Activated CD8-positive, alpha-beta memory T cell treated with anti-CD3 and anti-CD28 coated beads, Interleukin-2, amount 50 U/mL, for 48 hours (primary cell): ENCODE measurements at regions not wholly inside any gene's neighbourhood (a gene's known extent, or its start where the extent isn't known, plus 50 kb on each side); places are given as distances from the start of the nearest gene placed in this dataset.
"Not testable (repeated sequence)": the region's sequence is repeated elsewhere in the genome, so short reads cannot be mapped to it uniquely, and the experiment has no call there.

Experiments used
- DNase-seq: peaks from one replicate; pipeline ENCODE4 v3.0.0-alpha.2; 2020

GRCh38 chr3:161694682-161695564 lies 198.3 kb downstream of the OTOL1 start:
- DNase-seq, result no peak

- no peak for DNase-seq
Observed at GRCh38 chr3:161695811-161696210, 199.2 kb downstream of the OTOL1 start.

GRCh38 chr3:161700998-161701397 lies 204.4 kb downstream of the OTOL1 start:
- DNase-seq, result no peak

- DNase-seq, result not testable (repeated sequence)
Observed at GRCh38 chr3:161707253-161707652, 210.6 kb downstream of the OTOL1 start.

GRCh38 chr3:161713731-161714130 lies 217.1 kb downstream of the OTOL1 start:
- no peak for DNase-seq

GRCh38 chr3:161731968-161732367 lies 235.4 kb downstream of the OTOL1 start:
- no peak for DNase-seq

GRCh38 chr3:161737171-161737570 lies 240.6 kb downstream of the OTOL1 start:
- no peak for DNase-seq

- DNase-seq, result no peak
Observed at GRCh38 chr3:161740421-161740820, 243.8 kb downstream of the OTOL1 start.

GRCh38 chr3:161744366-161744765 lies 247.8 kb downstream of the OTOL1 start:
- no peak for DNase-seq

- no peak for DNase-seq
Observed at GRCh38 chr3:161745741-161746140, 249.1 kb downstream of the OTOL1 start.

- no peak for DNase-seq
Observed at GRCh38 chr3:161748049-161748448, 251.4 kb downstream of the OTOL1 start.

- DNase-seq, result no peak
Observed at GRCh38 chr3:161754420-161755053, 257.9 kb downstream of the OTOL1 start.

- no peak for DNase-seq
Observed at GRCh38 chr3:161759444-161759843, 262.8 kb downstream of the OTOL1 start.

- no peak for DNase-seq
Observed at GRCh38 chr3:161766331-161766730, 269.7 kb downstream of the OTOL1 start.

- DNase-seq, result no peak
Observed at GRCh38 chr3:161770484-161771386, 274.1 kb downstream of the OTOL1 start.

- DNase-seq, result no peak
Observed at GRCh38 chr3:161781381-161781780, 284.8 kb downstream of the OTOL1 start.

GRCh38 chr3:161793194-161793930 lies 296.8 kb downstream of the OTOL1 start:
- no peak for DNase-seq

GRCh38 chr3:161794551-161794950 lies 297.9 kb downstream of the OTOL1 start:
- no peak for DNase-seq

GRCh38 chr3:161796312-161796711 lies 299.7 kb downstream of the OTOL1 start:
- no peak for DNase-seq

- DNase-seq, result no peak
Observed at GRCh38 chr3:161796780-161797179, 300.2 kb downstream of the OTOL1 start.

- DNase-seq, result no peak
Observed at GRCh38 chr3:161798016-161798415, 301.4 kb downstream of the OTOL1 start.

- DNase-seq, result no peak
Observed at GRCh38 chr3:161800985-161801559, 304.5 kb downstream of the OTOL1 start.
